HCT116 (cell line): ENCODE measurements at regions not wholly inside any gene's neighbourhood (a gene's known extent, or its start where the extent isn't known, plus 50 kb on each side); places are given as distances from the start of the nearest gene placed in this dataset.

Source experiments
- ATF3 ChIP-seq: IDR thresholded peaks from 2 replicates; pipeline ENCODE4 v1.6.1; 2012
- CEBPB ChIP-seq: IDR thresholded peaks from 2 replicates; pipeline ENCODE4 v1.6.1; 2012; ENCODE audit warnings: low read depth
- CTCF ChIP-seq, 3 experiments: fragments of 200-600 bp in 1 of 3; sonication (generic) in 1 of 3; IDR thresholded peaks in 2 of 3; conservative IDR thresholded peaks in 1 of 3; 2 replicates each; pipeline ENCODE4 v1.5.1; 2012 to 2017; ENCODE audit warnings: low read depth in 2 of 3, low read length in 2 of 3, antibody characterized with exemption in 1 of 3, borderline replicate concordance in 1 of 3, control low read depth in 1 of 3, mild to moderate bottlenecking in 1 of 3, mixed read lengths in 1 of 3, mixed run types in 1 of 3, moderate library complexity in 1 of 3; ENCODE audit not compliant: insufficient read depth in 1 of 3
- ELF1 ChIP-seq: IDR thresholded peaks from 2 replicates; pipeline ENCODE4 v1.6.1; 2012; ENCODE audit warnings: low read depth, borderline replicate concordance
- EZH2 ChIP-seq: fragments of 200-600 bp; sonication (generic); IDR thresholded peaks from 2 replicates; pipeline ENCODE4 v1.6.1; 2017; ENCODE audit warnings: antibody characterized with exemption, mixed run types
- EZH2phosphoT487 ChIP-seq: fragments of 200-600 bp; IDR thresholded peaks from 2 replicates; pipeline ENCODE4 v1.6.1; 2018; ENCODE audit warnings: antibody characterized with exemption, borderline replicate concordance
- RAD21 ChIP-seq: IDR thresholded peaks from 2 replicates; pipeline ENCODE4 v1.6.1; 2012; ENCODE audit warnings: low read depth, mild to moderate bottlenecking
- YY1 ChIP-seq: IDR thresholded peaks from 2 replicates; pipeline ENCODE4 v1.6.1; 2011; ENCODE audit warnings: low read length, low read depth, moderate library complexity, mild to moderate bottlenecking; ENCODE audit not compliant: insufficient replicate concordance; ENCODE audit errors: extremely low read depth

- no peak for TF ChIP-seq CTCF (IDR thresholded peaks at IDR 0.05 in 2 of 3, conservative IDR thresholded peaks at IDR 0.05 in 1 of 3; ENCODE audit: borderline replicate concordance in 1 of 3, insufficient read depth in 1 of 3, low read depth in 2 of 3, low read length in 2 of 3)
- TF ChIP-seq RAD21: no peak
- no peak for TF ChIP-seq EZH2
- no peak for TF ChIP-seq EZH2phosphoT487
- no peak for TF ChIP-seq YY1
- no peak for TF ChIP-seq ELF1
- TF ChIP-seq CEBPB: no peak
- TF ChIP-seq ATF3: no peak
These were observed 149.0 kb upstream of the ANK2 start for GRCh38 chr4:112900416-112900815.
